NCI-H774 (cell line): ENCODE measurements at regions not wholly inside any gene's neighbourhood (a gene's known extent, or its start where the extent isn't known, plus 50 kb on each side); places are given as distances from the start of the nearest gene placed in this dataset.

ENCODE experiments used
- DNase-seq: peaks from one replicate; lab custom pipeline; 2025; lab: John Stamatoyannopoulos, UW

- DNase-seq, result no peak
Measured at GRCh38 chr11:115927823-115928329, 423.7 kb upstream of the CADM1 start.

DNA sequence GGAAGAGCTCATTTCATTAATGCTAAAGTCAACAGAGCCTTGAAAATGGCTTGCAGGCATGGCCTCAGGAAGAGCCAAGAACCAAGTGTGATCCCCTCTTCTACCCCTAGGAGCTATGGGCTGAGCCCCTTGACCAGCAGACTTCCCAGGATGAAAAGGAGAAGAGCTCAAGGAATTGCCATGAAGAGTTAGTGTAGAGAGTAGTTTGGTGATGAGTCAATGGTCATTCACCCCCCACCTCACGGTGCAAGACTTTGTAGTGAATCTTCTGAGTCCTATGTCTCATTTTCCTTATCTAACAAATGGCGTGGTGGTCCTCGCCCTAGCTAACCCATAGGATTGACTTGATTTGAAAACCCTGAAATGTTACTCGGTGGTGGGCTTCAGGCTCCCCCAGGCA lies 422.4 kb upstream of the CADM1 start:
- DNase-seq, result no peak

GRCh38 chr11:115926138-115926537 lies 421.9 kb upstream of the CADM1 start:
- DNase-seq, result no peak

DNA sequence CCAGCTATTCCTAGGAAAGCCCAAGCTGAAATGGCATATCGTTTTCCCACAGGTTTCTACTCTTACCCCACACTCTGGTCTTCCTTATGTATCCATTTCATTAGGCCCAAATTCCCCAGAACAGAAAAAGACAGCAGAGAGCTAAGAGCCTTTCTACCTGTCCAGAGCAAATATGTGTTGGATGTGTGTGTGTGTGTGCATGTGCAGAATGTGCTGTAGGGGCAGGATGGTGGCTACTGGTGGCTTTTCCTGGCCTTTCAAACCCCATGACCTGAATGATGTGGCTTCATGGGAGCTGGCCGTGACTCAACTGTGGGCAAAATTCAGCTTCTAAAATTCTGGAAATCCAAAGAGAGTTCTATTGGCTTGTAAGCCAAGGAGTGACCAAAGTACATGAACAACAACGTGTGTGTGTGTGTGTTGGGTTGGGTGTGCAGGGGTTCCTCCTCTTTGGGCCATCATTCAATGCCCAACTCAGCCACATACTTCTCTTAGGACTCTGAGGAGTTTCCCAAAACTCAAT lies 421.4 kb upstream of the CADM1 start:
- DNase-seq, result no peak

GRCh38 chr11:115924744-115925567 lies 420.7 kb upstream of the CADM1 start:
- no peak for DNase-seq

DNA sequence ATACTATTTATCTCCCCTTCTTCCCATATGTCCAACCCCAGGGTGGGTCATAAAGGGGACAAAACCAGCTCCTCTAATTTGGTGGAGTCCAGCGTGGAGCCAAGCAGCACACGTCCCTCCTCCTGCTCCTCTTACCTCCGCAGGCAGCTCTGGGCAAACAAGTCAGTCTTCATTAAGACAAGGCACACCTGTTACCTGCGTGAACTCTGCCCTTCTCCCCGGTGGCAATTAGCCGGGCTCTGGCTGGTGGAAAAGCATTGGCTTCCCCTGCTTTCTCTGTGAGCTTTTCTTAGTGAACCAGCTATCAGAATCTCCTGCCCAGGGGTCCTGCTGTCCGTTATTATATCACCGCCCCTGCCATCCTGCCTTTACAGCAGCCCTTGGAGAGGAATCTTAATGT lies 418.7 kb upstream of the CADM1 start:
- DNase-seq, result no peak

GRCh38 chr11:115921986-115922385 lies 417.8 kb upstream of the CADM1 start:
- no peak for DNase-seq

DNA sequence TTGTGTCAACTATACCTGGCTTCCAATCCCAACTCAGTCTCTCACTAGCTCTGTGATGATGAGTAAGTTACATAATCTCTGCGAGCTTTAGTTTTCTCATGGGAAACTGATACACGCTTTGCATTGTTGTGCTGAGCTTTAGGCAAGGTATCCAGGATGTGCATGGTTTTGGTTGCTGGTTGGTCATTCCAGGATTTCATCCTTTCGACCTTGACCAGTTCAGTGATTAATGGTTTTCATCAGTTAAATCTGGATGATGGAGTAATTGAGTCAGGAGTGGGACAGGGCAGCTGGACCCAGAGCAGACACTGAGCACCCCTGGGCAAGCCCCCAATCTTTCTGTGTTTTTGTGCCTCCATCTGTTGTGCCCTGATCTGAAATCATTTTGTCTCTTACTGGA lies 417.3 kb upstream of the CADM1 start:
- DNase-seq, result no peak

GRCh38 chr11:115920841-115921480 lies 416.7 kb upstream of the CADM1 start:
- no peak for DNase-seq

GRCh38 chr11:115920092-115920461 lies 415.9 kb upstream of the CADM1 start:
- DNase-seq, result no peak

DNA sequence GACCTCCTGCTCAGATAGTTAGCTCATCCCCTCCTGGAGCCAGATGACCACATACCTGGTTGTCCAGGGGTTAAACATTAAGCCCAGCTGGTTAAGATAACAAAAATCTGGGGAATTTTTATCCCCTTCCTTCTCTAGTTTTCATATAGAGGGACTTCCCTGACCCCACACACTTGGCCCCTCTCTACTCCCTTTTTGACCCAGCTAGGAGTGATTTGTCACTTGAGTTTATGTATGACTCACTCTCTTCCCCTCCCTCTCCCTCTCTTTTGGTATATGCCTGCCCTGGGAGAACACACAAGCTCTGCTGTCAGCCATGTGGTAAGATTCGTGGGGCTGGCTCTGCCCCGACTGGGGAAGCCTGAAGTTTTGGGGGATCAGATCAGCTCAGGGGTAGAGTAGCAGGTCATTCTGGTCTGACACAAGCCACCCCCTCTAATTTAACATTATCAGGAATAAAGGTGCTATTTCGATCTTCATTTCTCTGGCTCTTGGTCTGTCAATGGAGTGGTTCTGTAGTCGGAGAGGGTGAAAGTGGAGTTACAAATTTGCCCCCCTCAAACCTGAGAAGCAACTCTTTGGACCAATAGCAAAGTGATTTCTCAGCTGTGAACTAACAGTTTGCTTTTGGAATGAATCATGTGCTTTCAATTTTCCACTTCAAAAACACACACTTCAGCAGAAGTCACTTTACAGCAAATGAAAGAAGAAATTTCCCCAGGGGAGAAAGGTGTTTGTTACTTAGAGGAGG lies 415.3 kb upstream of the CADM1 start:
- DNase-seq, result no peak

GRCh38 chr11:115918576-115918975 lies 414.4 kb upstream of the CADM1 start:
- DNase-seq, result no peak

GRCh38 chr11:115916608-115917007 lies 412.4 kb upstream of the CADM1 start:
- no peak for DNase-seq

GRCh38 chr11:115912484-115912945 lies 408.3 kb upstream of the CADM1 start:
- no peak for DNase-seq

DNA sequence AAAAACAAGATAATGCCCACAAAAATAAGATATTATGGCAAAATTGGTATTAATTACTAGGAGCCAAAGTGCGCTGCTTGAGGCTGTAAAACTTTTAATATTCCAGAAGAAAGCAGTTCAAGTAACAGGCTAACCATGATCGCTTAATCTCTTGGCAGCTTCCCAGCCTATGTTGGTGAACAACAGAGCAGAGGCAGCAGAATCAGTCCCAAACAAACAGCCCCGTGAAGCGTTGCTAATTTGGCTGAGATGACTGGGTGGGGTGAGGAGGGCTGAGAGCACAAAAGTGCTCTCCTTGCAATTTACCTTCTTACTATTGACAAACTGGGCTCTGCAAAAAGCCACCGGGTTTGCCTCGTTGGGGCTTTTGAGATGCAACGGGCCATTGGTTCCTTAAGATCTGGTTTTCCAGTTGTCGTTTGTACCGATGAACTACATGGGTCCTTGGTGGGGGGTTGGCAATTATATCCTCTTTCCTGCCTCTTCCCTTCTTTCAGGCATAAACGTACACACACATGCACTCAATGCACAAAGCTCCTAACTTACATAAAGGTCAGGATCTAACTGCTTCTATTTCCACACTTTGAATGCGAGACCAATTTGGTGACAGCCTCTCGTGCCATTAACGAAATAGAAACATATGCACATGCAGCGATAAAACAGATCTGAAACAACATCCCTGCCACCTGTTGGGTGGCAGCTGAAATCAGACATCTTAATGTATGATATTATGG lies 407.6 kb upstream of the CADM1 start:
- no peak for DNase-seq

DNA sequence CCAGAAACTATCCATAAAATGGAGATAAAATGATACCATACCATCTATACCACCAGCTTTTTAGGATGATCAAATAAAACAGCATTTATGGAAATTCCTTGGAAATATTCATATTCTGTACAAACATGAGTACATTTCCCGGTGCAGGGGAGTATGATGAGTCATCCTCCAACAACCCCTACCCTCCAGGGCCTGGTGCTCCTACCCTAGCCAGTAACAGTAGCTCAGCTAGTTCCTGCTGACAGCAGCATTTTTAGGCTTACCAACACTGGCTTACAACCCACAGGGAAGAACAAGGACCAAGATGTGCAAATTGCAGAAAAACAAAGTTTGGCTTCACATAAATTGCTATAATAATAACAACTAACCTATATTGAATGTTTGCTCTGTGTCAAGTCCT lies 406.2 kb upstream of the CADM1 start:
- DNase-seq, result no peak

- DNase-seq, result no peak
Measured at GRCh38 chr11:115906171-115906570, 402.0 kb upstream of the CADM1 start.

GRCh38 chr11:115905341-115906000 lies 401.3 kb upstream of the CADM1 start:
- no peak for DNase-seq

- no peak for DNase-seq
Measured at GRCh38 chr11:115903179-115903578, 399.0 kb upstream of the CADM1 start.

DNA sequence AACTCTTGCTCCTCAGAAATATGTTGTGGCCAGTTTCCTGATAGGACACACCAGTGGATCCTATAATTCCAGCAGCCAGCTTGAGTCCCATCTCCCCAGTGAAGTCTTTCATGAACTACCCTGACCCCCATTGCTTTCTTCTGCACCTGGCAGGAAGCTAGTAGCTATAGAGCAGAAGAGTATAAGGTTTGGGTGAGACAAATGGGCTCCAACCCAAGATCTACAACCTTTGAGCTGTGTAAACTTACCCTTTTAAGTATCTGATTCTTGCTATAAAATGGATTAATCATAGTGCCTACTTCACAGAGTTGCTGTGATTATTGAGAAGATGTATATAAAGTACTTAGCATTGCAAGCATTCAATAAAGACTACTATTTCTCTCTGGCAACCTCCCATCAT lies 396.9 kb upstream of the CADM1 start:
- DNase-seq, result no peak

GRCh38 chr11:115900111-115900510 lies 395.9 kb upstream of the CADM1 start:
- no peak for DNase-seq
